ENCODE measurements at regions not wholly inside any gene's neighbourhood (a gene's known extent, or its start where the extent isn't known, plus 50 kb on each side); places are given as distances from the start of the nearest gene placed in this dataset.

- TF ChIP-seq CTCF (conservative IDR thresholded peaks at IDR 0.05; ENCODE audit: low read depth in 2 of 2) (no peak), POLR2AphosphoS5 (IDR thresholded peaks at IDR 0.05; ENCODE audit: low read depth) (no peak), EZH2 (IDR thresholded peaks at IDR 0.05; ENCODE audit: low read depth, unreplicated experiment) (no peak), REST (IDR thresholded peaks at IDR 0.05; ENCODE audit: unreplicated experiment) (no peak), STAT1 (IDR thresholded peaks at IDR 0.05; ENCODE audit: unreplicated experiment) (no peak), JUNB (IDR thresholded peaks at IDR 0.05; ENCODE audit: unreplicated experiment) (no peak), EZH2phosphoT487 (IDR thresholded peaks at IDR 0.05; ENCODE audit: unreplicated experiment) (no peak), ZNF114 (CRISPR knock-in tag; IDR thresholded peaks at IDR 0.05) (no peak), CREB1 (CRISPR knock-in tag; IDR thresholded peaks at IDR 0.05; ENCODE audit: low read depth) (no peak)
Measured at GRCh38 chr3:82413171-82413570, 651.7 kb upstream of the GBE1 start.
